Nephron progenitor cell (in vitro differentiated cells): ENCODE measurements at regions not wholly inside any gene's neighbourhood (a gene's known extent, or its start where the extent isn't known, plus 50 kb on each side); places are given as distances from the start of the nearest gene placed in this dataset.

Source experiments
- DNase-seq: peaks from one replicate; pipeline ENCODE4 v3.0.0; 2021
- H3K27ac Mint-ChIP-seq: 2 replicates; pipeline ENCODE4 v1.8.0; 2021; ENCODE audit warnings: mild to moderate bottlenecking, moderate library complexity, mixed read lengths
- H3K27me3 Mint-ChIP-seq: 2 replicates; pipeline ENCODE4 v1.8.0; 2021; ENCODE audit warnings: mild to moderate bottlenecking, low read depth, mixed read lengths; ENCODE audit not compliant: poor library complexity
- H3K36me3 Mint-ChIP-seq: 2 replicates; pipeline ENCODE4 v1.8.0; 2021; ENCODE audit warnings: low read depth, mixed read lengths
- H3K4me1 Mint-ChIP-seq: 2 replicates; pipeline ENCODE4 v1.8.0; 2021; ENCODE audit warnings: mixed read lengths
- H3K4me3 Mint-ChIP-seq: 2 replicates; pipeline ENCODE4 v1.8.0; 2021; ENCODE audit warnings: mild to moderate bottlenecking, moderate library complexity, mixed read lengths
- H3K9me3 Mint-ChIP-seq: 2 replicates; pipeline ENCODE4 v1.8.0; 2021; ENCODE audit warnings: mild to moderate bottlenecking, moderate library complexity, mixed read lengths
- TF ChIP-seq, protein P1 (sequence below): fragments of 200-600 bp; sonication (generic); IDR thresholded peaks from 2 replicates; pipeline ENCODE4 v1.5.0; 2021; ENCODE audit warnings: antibody characterized with exemption

DNA sequence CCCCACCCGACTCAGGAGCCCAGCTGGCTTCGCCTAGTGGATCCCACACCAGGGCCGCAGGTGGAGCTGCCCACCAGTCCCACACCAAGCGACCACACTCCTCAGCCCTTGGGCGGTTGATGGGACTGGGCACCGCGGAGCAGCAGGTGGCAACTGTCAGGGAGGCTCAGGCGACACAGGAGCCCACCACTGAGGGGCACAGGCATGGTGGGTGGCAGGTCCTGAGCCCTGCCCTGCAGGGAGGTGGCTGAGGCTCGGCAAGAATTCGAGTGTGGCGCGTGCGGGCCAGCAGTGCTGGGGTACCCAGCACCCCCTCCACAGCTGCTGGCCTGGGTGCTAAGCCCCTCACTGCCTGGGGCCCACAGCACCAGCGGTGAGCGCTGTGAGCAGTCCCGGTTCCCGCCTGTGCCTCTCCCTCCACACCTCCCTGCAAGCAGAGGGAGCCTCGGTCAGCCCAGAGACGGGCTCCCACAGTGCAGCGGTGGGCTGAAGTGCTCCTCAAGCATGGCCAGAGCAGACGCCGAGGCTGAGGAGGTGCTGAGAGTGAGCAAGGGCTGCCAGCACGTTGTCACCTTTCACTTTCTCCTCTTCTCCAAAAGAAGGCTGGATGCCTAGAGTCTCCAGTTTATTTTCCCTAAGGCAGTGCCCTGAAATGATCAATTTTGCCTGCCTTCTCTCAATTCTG, 1440.7 kb upstream of the ZEB2 start:
- Mint-ChIP-seq H3K4me3 (no peak overlapping the region), H3K9me3 (peaks cover 58% of the 10 kb centered on the region), H3K27ac (no peak overlapping the region), H3K36me3 (peaks cover 6% of the 10 kb centered on the region), H3K27me3 (peaks cover 2% of the 10 kb centered on the region), H3K4me1 (no peaks in the 10 kb centered on the region)
- no peak for DNase-seq
- TF ChIP-seq, protein P1, sequence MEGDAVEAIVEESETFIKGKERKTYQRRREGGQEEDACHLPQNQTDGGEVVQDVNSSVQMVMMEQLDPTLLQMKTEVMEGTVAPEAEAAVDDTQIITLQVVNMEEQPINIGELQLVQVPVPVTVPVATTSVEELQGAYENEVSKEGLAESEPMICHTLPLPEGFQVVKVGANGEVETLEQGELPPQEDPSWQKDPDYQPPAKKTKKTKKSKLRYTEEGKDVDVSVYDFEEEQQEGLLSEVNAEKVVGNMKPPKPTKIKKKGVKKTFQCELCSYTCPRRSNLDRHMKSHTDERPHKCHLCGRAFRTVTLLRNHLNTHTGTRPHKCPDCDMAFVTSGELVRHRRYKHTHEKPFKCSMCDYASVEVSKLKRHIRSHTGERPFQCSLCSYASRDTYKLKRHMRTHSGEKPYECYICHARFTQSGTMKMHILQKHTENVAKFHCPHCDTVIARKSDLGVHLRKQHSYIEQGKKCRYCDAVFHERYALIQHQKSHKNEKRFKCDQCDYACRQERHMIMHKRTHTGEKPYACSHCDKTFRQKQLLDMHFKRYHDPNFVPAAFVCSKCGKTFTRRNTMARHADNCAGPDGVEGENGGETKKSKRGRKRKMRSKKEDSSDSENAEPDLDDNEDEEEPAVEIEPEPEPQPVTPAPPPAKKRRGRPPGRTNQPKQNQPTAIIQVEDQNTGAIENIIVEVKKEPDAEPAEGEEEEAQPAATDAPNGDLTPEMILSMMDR, result no peak

GRCh38 chr2:145958611-145959010, 1438.7 kb upstream of the ZEB2 start:
- no peak overlapping the region for H3K4me3 Mint-ChIP-seq
- peaks cover 73% of the 10 kb centered on the region for H3K9me3 Mint-ChIP-seq
- no peaks in the 10 kb centered on the region for H3K4me1 Mint-ChIP-seq
- TF ChIP-seq, protein P1, result no peak
- no peaks in the 10 kb centered on the region for H3K27me3 Mint-ChIP-seq
- DNase-seq, result no peak
- H3K27ac Mint-ChIP-seq, result no peak overlapping the region
- peaks cover 9% of the 10 kb centered on the region for H3K36me3 Mint-ChIP-seq

DNA sequence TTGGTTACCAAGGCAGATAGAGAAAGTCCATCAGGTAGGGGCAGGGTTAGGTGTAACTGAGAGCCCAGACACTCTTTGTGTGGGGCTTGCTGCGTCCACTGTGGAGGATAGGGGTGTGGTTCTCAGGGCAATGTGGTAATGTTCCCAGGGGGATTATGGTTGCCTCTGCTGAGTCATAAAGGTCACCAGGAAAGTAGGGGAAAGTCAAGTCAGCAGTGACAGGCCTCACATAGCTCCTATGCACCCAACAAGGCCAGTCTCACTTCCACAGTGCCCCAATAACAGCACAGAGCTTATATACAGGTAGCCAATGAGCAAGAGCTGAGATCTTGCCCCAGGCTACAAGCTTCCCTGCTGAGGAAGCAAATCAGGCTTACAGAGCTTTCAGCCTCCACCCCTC, 1438.0 kb upstream of the ZEB2 start:
- TF ChIP-seq, protein P1, result no peak
- DNase-seq, result no peak
- Mint-ChIP-seq H3K27me3 (no peaks in the 10 kb centered on the region), H3K4me1 (no peaks in the 10 kb centered on the region), H3K9me3 (peaks cover 78% of the 10 kb centered on the region), H3K4me3 (no peak overlapping the region), H3K27ac (no peak overlapping the region), H3K36me3 (peaks cover 13% of the 10 kb centered on the region)

DNA sequence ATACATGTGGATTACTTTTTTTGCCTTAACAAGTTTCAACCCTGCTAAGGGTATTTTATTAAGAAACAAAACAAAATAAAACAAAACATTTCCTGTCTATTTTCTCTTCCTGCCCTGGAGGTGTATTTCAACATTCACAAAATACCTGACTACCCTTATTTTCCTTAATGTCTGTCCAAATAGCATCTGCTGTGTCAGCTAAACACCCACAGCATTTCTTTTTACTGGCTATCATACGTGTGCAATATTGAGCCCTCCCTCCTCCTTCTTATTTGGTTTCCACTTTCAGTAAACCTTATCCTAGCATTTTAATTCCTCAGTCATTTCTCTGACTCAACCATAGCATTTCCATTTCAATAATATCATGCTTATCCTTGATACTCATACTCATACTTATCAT, 1420.0 kb upstream of the ZEB2 start:
- TF ChIP-seq, protein P1, result no peak
- no peak for DNase-seq
- no peaks in the 10 kb centered on the region for H3K36me3 Mint-ChIP-seq
- no peak overlapping the region for H3K27ac Mint-ChIP-seq
- peaks cover 21% of the 10 kb centered on the region for H3K9me3 Mint-ChIP-seq
- H3K4me1 Mint-ChIP-seq, result peaks cover 22% of the 10 kb centered on the region
- no peak overlapping the region for H3K4me3 Mint-ChIP-seq
- no peaks in the 10 kb centered on the region for H3K27me3 Mint-ChIP-seq

DNA sequence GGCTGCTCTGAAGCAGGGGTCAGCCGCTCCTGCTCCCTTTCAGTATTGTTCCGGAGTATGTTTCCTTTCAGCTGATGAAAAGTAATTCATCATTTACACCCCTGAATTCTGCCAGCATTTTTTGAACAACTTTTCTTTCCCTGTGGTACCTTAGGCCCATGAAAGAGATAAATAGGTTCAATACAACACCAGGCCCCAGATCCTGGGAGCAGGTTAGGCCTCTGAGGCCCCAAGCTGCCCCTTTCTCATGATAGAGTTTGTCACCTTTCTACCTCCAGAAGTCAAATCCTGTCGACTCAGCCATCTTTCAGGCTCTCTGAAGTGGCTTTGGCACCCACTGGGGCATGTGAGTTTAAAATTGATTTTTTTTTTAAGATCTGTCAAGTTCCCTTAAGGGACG, 1415.1 kb upstream of the ZEB2 start:
- H3K27me3 Mint-ChIP-seq, result no peaks in the 10 kb centered on the region
- H3K9me3 Mint-ChIP-seq, result no peaks in the 10 kb centered on the region
- peak overlapping the region; percentile 80 for H3K27ac Mint-ChIP-seq
- DNase-seq, result no peak
- no peaks in the 10 kb centered on the region for H3K36me3 Mint-ChIP-seq
- H3K4me3 Mint-ChIP-seq, result no peak overlapping the region
- peaks cover 51% of the 10 kb centered on the region for H3K4me1 Mint-ChIP-seq
- TF ChIP-seq, protein P1, result no peak

GRCh38 chr2:145931781-145932395, 1412.0 kb upstream of the ZEB2 start:
- no peak for DNase-seq

More at GRCh38 chr2:145931781-145932395, 1412.0 kb upstream of the ZEB2 start:
- Mint-ChIP-seq H3K27ac (peak overlapping the region; percentile 13), H3K4me1 (peaks cover 47% of the 10 kb centered on the region), H3K36me3 (no peaks in the 10 kb centered on the region), H3K9me3 (no peaks in the 10 kb centered on the region), H3K4me3 (no peak overlapping the region), H3K27me3 (no peaks in the 10 kb centered on the region)
- TF ChIP-seq, protein P1, result no peak
